WTC11 (cell line): ENCODE measurements at regions not wholly inside any gene's neighbourhood (a gene's known extent, or its start where the extent isn't known, plus 50 kb on each side); places are given as distances from the start of the nearest gene placed in this dataset.

Experiments used
- CREB1 ChIP-seq: sonication (generic); formaldehyde crosslinking; IDR thresholded peaks from 2 replicates; pipeline ENCODE4 v1.8.0; 2023; ENCODE audit warnings: mild to moderate bottlenecking, missing genetic modification reagents
- ESRRA ChIP-seq: sonication (generic); formaldehyde crosslinking; IDR thresholded peaks from 2 replicates; pipeline ENCODE4 v1.8.1; 2022; ENCODE audit warnings: mild to moderate bottlenecking, missing genetic modification reagents, borderline replicate concordance
- TF ChIP-seq, protein P1 (sequence below): sonication (generic); formaldehyde crosslinking; conservative IDR thresholded peaks from 2 replicates; pipeline ENCODE4 v1.8.1; 2022; ENCODE audit warnings: mild to moderate bottlenecking, missing genetic modification reagents

- TF ChIP-seq ESRRA (CRISPR knock-in tag) = no peak
- TF ChIP-seq, protein P1, sequence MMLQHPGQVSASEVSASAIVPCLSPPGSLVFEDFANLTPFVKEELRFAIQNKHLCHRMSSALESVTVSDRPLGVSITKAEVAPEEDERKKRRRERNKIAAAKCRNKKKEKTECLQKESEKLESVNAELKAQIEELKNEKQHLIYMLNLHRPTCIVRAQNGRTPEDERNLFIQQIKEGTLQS = no peak
- TF ChIP-seq CREB1 = no peak
Measured at GRCh38 chr5:84706678-84707641, 322.3 kb upstream of the EDIL3 start.
